BJ (cell line): ENCODE measurements at regions not wholly inside any gene's neighbourhood (a gene's known extent, or its start where the extent isn't known, plus 50 kb on each side); places are given as distances from the start of the nearest gene placed in this dataset.

Source experiments
- CTCF ChIA-PET: fragments of 350-600 bp; formaldehyde crosslinking; extraction: SDS; loops from one replicate; lab custom pipeline; 2021; ENCODE audit warnings: antibody characterized with exemption, inconsistent platforms; lab: Yijun Ruan, JAX
- POLR2A ChIA-PET: fragments of 300-600 bp; sonication (Branson Sonifier 250); formaldehyde crosslinking; extraction: SDS; loops from one replicate; lab custom pipeline; 2021; ENCODE audit warnings: antibody characterized with exemption; lab: Charles Lee
- DNase-seq: peaks from one replicate; pipeline ENCODE4 v3.0.0-alpha.2; 2011; ENCODE audit warnings: low read depth
- H3K27me3 ChIP-seq: 2 replicates; pipeline ENCODE4 v1.6.0; 2011; ENCODE audit warnings: low read length; ENCODE audit not compliant: control insufficient read depth, insufficient read depth
- H3K36me3 ChIP-seq: 2 replicates; pipeline ENCODE4 v1.5.1; 2011; ENCODE audit warnings: low read length; ENCODE audit not compliant: control insufficient read depth, insufficient read depth
- H3K4me3 ChIP-seq: 2 replicates; pipeline ENCODE4 v1.5.1; 2011; ENCODE audit warnings: low read depth, mild to moderate bottlenecking, control low read depth, low read length
- CTCF ChIP-seq: IDR thresholded peaks from 2 replicates; pipeline ENCODE4 v1.5.1; 2011; ENCODE audit warnings: low read depth, mild to moderate bottlenecking, control low read depth, inconsistent platforms, low read length, moderate library complexity; ENCODE audit not compliant: insufficient read depth

DNA sequence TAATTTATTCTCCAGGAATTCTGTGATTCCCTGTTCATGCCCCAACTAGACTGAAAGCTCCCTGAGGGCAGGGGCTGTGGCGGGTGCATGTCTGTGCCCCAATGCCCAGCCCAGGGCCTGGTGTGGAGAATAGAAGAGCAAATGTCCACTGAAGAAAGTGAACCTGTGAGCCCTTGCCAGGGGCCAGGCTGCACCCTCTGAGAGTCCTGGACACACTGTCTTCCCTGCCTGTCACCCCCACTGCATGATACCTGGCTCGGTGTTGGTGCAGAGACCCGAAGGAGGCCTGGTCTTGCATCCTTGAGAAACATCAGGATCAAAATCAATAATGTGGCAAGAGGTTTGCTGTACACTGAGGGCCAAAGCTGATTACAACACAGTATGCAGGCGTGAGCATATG is 69.8 kb upstream of the RUNX3 start:
- POLR2A ChIA-PET: no interaction called here
- no peak for TF ChIP-seq CTCF

DNA sequence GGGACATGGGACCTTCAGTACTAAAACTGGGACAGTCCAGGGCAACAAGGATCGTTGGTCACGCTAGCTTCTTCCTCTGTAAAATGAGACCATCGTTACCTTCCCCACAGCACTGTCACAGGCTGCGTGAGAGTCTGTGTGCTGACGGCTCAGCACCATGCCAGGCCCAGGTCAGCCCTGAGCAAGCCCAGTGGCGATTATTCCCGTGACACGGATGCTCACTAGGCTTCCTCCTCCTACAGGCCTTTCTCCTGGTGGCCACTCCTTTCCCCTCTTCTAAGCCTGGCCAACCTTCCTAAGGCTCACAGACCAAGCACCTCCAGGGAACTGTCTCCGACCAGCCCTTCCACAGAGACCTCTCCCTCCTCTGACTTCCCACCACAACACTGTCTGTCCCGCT is 69.3 kb upstream of the RUNX3 start:
- POLR2A ChIA-PET: interaction anchor here (0.6 kb wide), 1 partner anchor 230 kb away, joined by 15 read pairs; no protein-coding TSS in a partner anchor
- Histone ChIP-seq H3K36me3 (no peaks in the 10 kb centered on the region), H3K27me3 (no peaks in the 10 kb centered on the region), H3K4me3 (no peak overlapping the region)
- no peak for DNase-seq
- CTCF ChIA-PET: no interaction called here
- no peak for TF ChIP-seq CTCF

More for the DNA sequence above, 69.8 kb upstream of the RUNX3 start:
- no peak for DNase-seq
- CTCF ChIA-PET: no interaction called here
- Histone ChIP-seq H3K4me3 (no peak overlapping the region), H3K36me3 (no peaks in the 10 kb centered on the region), H3K27me3 (peaks cover 1% of the 10 kb centered on the region)

DNA sequence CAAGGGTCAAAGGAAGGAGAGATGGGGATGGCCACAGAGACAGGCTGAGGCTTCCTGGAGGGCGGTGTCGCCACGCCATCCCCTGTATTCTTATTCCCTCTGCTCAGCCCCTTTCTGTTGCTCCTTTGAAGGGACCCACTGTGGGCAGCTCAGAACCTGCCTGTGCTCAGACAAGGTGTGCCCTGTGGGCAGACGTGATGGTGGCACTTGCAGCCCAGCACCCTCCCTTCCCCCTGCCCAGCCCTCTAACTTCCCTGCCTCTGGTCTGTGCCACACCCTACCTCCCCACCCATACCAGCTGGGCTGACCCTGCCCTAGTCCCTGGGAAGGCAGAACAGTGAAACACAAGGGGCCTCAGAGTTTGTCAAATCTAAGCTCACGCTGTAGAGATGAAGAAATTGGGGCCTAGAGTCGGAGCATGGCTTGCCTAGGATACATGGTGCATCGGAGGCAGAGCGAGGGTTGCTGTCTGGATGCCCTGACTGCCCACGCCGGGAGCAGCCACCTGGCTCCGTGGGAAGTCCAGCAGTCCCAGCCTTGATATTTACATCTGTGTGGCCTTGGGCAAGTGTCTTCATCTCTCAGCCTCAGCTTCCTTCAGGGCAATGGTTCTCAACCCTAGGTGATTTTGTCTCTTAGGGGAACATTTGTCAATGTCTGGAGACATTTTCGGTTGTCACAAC is 68.6 kb upstream of the RUNX3 start:
- POLR2A ChIA-PET: interaction anchor here (0.6 kb wide), 1 partner anchor 231 kb away, joined by 15 read pairs; no protein-coding TSS in a partner anchor
- CTCF ChIA-PET: no interaction called here
- no peak for TF ChIP-seq CTCF
- H3K27me3 ChIP-seq: peaks cover 3% of the 10 kb centered on the region
- no peaks in the 10 kb centered on the region for H3K36me3 ChIP-seq
- H3K4me3 ChIP-seq: no peak overlapping the region
- no peak for DNase-seq

DNA sequence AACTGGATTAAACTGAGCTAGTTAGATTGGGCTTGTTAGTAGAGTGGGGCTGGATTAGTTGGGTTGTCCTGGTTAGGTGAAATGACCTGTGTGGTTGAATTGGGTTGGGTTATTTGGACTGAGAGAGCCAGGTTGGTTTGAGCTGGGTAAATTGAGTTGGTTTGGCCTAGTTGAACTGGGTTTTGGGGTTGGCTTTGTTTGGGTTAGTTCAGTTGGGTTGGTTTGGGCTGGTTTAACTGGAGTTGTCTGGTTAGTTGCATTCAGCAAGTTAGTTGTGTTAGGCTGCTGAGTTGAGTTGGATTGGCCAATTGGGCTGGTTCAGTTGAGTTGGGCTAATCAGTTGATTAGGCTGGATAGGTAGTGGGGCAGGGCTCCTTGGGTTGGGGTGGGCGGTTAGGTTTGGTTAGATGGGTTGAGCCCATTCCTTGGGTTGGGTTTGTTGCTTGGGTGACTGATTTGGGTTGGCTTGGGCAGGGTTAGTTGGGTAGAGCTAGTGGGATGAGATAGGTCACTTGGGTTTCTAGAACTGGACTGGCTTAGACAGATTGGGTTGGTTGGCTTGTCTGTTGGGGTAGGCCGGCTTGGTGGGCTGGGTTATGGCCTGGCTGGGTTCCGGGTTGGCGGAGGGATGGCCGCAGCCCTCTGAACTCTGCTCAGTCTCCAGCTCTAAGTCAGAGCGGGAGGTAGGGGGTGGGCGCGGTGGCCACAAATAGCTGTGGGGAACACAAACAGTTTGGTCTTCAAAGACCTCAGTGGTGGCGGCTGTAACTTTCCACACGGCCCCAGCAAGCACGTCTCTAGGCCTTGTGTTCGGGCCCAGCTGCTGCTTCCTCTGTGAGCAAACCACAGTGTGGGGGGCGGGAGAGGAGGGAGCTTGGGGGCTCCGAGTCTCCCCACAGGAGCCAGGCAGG is 67.2 kb upstream of the RUNX3 start:
- POLR2A ChIA-PET: no interaction called here
- no peak for TF ChIP-seq CTCF
- CTCF ChIA-PET: interaction anchor here (0.6 to 2.4 kb wide), 2 partner anchors 41 to 51 kb away, joined by 3 to 12 read pairs; no protein-coding TSS in a partner anchor
- Histone ChIP-seq H3K27me3 (peaks cover 5% of the 10 kb centered on the region), H3K36me3 (no peaks in the 10 kb centered on the region), H3K4me3 (no peak overlapping the region)
- no peak for DNase-seq

GRCh38 chr1:24996456-24996855 is 66.4 kb upstream of the RUNX3 start:
- Histone ChIP-seq H3K27me3 (peaks cover 9% of the 10 kb centered on the region), H3K36me3 (no peaks in the 10 kb centered on the region), H3K4me3 (no peak overlapping the region)
- ChIA-PET POLR2A (no interaction called here), CTCF (interaction anchor here (0.6 to 2.4 kb wide), 2 partner anchors 41 to 50 kb away, joined by 3 to 12 read pairs; no protein-coding TSS in a partner anchor)
- TF ChIP-seq CTCF: no peak
- DNase-seq: no peak
